GM21381 (cell line): ENCODE measurements at regions not wholly inside any gene's neighbourhood (a gene's known extent, or its start where the extent isn't known, plus 50 kb on each side); places are given as distances from the start of the nearest gene placed in this dataset.

ENCODE experiments used
- ATAC-seq: cut with Tn5 transposase; IDR thresholded peaks from one replicate; pipeline ENCODE4 v1.9.1; 2021; ENCODE audit warnings: mild to moderate bottlenecking, moderate library complexity; ENCODE audit not compliant: unreplicated experiment

GRCh38 chr20:57013217-57013616, 253.2 kb downstream of the BMP7 start:
- ATAC-seq, result no peak

GRCh38 chr20:57013741-57014140, 252.7 kb downstream of the BMP7 start:
- ATAC-seq, result no peak

GRCh38 chr20:57020364-57020763, 246.1 kb downstream of the BMP7 start:
- ATAC-seq, result no peak

- no peak for ATAC-seq
Observed at GRCh38 chr20:57022306-57022705, 244.1 kb downstream of the BMP7 start.

- no peak for ATAC-seq
Observed at GRCh38 chr20:57023007-57023406, 243.4 kb downstream of the BMP7 start.

- no peak for ATAC-seq
Observed at GRCh38 chr20:57023997-57024396, 242.4 kb downstream of the BMP7 start.

- ATAC-seq, result no peak
Observed at GRCh38 chr20:57024849-57025248, 241.6 kb downstream of the BMP7 start.

- ATAC-seq, result no peak
Observed at GRCh38 chr20:57025261-57025660, 241.2 kb downstream of the BMP7 start.

- no peak for ATAC-seq
Observed at GRCh38 chr20:57025666-57026224, 240.7 kb downstream of the BMP7 start.

GRCh38 chr20:57027777-57028176, 238.7 kb downstream of the BMP7 start:
- ATAC-seq, result no peak

- no peak for ATAC-seq
Observed at GRCh38 chr20:57030611-57031600, 235.5 kb downstream of the BMP7 start.

- ATAC-seq, result no peak
Observed at GRCh38 chr20:57031867-57032355, 234.5 kb downstream of the BMP7 start.

GRCh38 chr20:57032847-57033246, 233.6 kb downstream of the BMP7 start:
- no peak for ATAC-seq

GRCh38 chr20:57034001-57034400, 232.4 kb downstream of the BMP7 start:
- no peak for ATAC-seq

GRCh38 chr20:57037689-57038088, 228.8 kb downstream of the BMP7 start:
- no peak for ATAC-seq

GRCh38 chr20:57038608-57039440, 227.6 kb downstream of the BMP7 start:
- no peak for ATAC-seq

- ATAC-seq, result no peak
Observed at GRCh38 chr20:57040466-57040865, 226.0 kb downstream of the BMP7 start.

GRCh38 chr20:57040924-57041323, 225.5 kb downstream of the BMP7 start:
- ATAC-seq, result no peak

GRCh38 chr20:57043091-57043490, 223.3 kb downstream of the BMP7 start:
- ATAC-seq, result no peak

- ATAC-seq, result no peak
Observed at GRCh38 chr20:57043669-57044268, 222.7 kb downstream of the BMP7 start.
